GM19468 (cell line): ENCODE measurements at regions not wholly inside any gene's neighbourhood (a gene's known extent, or its start where the extent isn't known, plus 50 kb on each side); places are given as distances from the start of the nearest gene placed in this dataset.
"Not testable (repeated sequence)": the region's sequence is repeated elsewhere in the genome, so short reads cannot be mapped to it uniquely, and the experiment has no call there.

Source experiments
- ATAC-seq: cut with Tn5 transposase; IDR thresholded peaks from one replicate; pipeline ENCODE4 v1.9.1; 2021; ENCODE audit warnings: mild to moderate bottlenecking, moderate library complexity, moderate number of reproducible peaks; ENCODE audit not compliant: unreplicated experiment; ENCODE audit errors: extremely low read depth

DNA sequence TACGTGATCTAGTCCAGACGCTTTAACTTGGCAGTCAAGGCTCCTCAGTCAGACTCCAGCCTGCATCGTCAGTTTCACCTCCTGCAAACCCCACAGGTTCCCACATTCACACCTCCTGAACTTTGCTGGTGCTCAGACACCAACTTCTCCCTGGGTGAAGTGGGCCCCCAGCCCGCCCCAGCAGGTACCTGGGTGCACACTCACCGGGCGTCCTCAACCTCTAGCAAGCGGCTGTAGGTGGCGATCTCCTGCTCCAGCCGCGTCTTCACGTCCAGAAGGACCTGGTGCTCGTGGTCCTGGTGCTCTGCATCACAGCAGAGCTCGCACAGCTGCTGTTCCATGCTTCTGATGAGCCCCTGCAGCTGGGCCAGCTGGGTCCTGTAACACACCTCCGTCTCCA, 122.9 kb downstream of the TNFRSF13B start:
- not testable (repeated sequence) for ATAC-seq

GRCh38 chr17:16845098-16845497, 126.8 kb downstream of the TNFRSF13B start:
- not testable (repeated sequence) for ATAC-seq

DNA sequence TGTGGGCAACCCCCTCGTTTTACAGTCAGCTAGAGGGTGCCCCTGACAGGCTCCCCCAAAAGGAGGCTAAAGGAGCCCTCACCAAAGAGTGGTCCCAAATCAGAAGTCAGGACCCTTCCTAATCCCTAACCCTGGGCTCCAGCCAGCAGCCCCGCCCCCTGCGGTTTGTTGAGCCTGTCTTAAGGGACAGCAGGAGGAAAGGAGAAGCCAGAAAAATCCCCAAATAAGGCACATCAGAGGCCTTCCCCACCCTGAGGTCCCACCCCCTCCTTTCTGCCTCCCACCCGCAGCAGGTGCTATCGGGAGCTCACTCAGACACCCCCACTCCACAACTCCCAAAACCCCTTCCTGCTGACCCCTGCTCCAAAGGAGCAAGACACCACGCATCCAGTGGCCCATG, 127.2 kb downstream of the TNFRSF13B start:
- not testable (repeated sequence) for ATAC-seq

DNA sequence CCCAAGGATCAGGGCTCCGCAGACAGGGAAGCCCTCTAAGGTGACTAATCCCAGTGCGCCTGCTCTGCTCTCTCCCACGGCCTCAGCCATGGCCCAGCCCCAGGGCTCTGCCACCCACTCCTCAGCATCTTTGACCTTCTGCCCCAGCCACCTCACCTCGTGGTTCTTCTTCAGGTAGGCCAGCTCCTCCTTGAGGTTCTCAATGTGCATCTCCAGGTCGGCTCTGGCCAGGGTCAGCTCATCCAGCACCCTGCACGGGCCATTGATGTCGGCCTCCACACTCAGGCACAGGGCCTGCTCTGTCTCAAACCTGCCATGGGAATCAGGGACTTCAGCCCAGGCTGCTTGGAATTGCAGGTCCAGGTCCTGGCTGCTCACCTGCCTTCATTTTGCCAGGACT, 128.4 kb downstream of the TNFRSF13B start:
- ATAC-seq = not testable (repeated sequence)

DNA sequence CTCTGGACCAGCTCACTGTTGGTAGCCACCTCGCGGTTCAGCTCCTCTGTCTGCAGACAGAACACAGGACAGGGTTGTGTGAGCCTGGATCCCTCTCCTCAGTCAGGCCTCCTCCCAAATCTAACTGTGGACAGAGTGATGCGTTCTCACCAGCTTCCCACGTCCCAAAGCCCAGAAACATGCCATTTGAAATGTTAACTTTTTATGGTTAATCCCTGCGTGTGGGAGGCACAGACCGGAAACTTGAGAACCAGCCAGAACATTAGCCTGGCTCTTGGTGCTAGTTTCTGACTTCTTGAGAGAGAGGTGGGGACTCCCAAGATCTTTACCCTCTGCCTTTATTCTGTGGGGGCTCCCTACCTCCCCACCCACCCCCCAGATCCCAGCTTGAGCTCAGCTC, 129.6 kb downstream of the TNFRSF13B start:
- ATAC-seq = not testable (repeated sequence)

- not testable (repeated sequence) for ATAC-seq
These were observed 130.0 kb downstream of the TNFRSF13B start for GRCh38 chr17:16841896-16842295.

DNA sequence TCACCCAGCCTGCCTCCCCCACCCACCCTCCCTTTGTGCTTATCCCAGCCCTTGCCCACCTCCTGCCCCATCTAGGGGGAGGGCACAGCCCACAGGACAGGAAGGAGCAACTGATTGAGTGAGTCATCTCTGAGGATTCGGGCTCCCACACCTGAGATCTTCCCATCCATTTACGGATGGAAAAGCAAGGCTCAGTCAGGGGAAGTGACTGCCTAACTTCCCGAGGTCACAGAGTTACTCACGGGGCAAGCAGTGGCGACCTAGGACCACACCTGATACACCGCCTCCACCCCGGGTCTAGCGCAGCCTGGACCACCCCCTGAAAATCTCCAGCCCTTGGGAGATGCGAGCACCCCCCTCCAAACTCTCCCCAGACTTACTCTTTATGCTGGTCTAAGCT, 131.7 kb downstream of the TNFRSF13B start:
- ATAC-seq = not testable (repeated sequence)

DNA sequence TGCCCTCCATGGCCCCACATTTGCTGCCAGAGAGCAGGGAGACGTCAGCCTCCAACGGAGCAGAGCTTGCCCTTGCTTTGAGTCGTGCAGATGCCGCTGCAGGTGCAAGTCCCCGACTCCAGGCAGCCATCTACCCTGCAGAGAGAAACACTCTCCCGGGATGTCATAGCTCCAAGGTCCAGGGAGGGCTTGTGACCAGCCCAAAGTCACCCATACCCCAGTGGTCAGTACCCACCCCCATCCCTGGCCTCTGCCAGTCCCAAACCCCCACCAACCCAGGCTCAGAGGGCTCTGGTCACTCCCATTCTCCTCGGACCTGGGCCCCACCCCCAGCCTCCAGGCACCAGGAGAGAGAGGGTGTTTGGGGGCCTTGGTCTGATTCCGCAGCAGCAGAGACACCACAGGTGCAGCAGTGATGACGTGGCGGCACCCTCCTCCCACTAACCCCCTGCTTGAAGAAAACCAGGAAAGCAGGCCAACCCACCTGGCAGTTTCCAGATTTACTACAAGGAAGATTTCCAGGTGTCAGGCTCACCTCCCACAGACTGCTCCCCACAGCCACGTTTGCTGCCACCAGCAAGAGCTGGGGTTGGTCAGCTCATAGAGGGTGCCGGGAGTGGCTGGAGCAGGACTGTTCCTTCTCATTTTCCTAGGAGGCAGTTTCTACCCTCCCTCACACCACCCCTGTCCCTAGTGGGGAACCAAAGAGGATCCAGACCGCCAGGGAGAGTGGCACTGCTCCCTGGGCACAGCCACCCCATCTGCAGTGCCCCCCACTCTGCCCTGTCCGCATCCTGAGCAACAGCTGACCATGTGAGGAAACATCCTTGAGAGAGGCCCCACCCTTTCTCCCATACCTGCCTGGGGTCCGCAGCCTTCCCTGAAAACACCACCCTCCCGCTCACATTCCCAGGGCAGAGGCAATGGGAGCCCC, 132.4 kb downstream of the TNFRSF13B start:
- ATAC-seq = not testable (repeated sequence)

GRCh38 chr17:16838795-16839194, 133.1 kb downstream of the TNFRSF13B start:
- ATAC-seq = not testable (repeated sequence)

DNA sequence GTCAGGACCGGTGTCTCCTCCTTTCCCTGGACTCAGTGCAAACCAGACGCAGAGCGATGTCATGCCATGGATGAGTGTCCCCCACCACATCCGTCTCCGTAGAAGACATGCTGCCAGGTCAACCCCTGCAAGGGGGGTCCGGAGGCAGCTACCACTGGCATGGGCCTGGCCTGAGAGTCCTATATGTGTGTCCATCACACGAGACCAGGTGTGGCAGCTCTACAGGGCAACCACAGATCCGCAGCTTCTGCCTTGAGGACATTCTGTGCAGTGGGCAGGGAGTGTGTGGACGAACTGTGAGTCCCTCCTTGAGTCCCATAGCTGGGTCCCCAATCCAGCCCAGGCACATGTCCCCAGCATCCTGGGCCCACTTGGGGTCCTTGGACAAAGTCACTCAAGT, 133.6 kb downstream of the TNFRSF13B start:
- not testable (repeated sequence) for ATAC-seq

DNA sequence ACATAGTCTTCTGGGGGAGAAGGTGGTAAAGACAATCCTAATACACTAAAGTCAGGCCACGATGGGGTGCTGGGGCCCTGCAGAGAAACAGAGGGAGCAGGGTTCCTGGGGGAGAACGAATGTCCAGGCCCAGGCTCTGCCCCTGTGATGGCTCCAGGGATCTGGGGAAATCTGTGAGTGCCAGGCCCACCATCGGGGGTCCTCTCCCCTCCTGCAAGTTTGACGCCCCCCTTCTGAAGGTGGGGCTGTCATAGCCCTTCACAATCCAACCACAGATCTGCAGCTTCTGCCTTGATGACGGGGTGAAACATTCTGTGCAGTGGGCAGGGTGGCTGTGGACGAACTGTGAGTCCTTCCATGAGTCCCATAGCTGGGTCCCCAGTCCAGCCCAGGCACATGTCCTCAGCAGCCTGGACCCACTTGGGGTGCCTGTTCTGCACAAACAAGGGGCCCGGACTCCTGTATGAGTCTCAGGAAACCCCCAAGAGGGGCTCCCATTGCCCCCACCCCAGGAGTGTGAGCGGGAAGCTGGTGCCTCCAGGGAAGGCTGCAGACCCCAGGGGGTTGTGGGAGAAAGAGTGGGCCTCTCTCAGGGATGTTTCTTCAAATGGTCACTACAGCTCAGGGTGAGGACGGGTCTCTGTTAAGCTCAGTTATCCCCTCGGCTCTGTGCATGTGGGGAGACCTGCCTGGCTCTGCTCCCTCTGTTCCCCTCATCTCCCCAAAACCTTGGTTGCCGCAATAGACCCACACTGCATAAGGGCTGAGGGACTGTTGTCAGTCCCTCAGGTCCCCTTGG, 134.3 kb downstream of the TNFRSF13B start:
- ATAC-seq = not testable (repeated sequence)

DNA sequence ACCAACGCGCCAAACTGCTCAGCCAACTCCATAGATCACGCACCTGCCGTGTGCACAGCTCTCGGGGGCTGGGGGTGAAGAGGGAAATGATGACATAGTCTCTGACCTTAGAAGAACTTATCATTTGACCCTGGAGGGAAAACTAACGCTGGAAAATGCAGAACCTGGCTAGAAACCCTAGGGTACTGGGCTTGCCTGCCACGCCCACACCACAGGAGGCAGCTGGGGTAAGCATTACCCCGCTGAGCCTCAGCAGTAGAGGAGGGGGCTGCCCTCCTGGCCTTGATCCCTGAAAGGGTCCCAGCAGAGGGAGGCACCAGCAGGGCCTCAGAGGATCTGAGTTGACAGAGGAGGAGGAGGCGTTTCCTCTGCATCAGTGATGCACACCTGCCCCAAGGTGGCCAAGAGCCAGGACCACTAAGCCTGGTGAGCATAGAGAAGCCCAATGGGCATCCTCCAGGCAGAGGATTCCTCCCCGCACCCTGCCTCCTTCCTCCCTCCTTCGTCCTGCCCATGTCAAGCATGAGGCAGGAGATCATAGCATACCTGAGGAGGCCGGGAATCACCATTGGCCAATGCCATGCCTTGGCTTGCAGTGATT, 135.5 kb downstream of the TNFRSF13B start:
- ATAC-seq = not testable (repeated sequence)

DNA sequence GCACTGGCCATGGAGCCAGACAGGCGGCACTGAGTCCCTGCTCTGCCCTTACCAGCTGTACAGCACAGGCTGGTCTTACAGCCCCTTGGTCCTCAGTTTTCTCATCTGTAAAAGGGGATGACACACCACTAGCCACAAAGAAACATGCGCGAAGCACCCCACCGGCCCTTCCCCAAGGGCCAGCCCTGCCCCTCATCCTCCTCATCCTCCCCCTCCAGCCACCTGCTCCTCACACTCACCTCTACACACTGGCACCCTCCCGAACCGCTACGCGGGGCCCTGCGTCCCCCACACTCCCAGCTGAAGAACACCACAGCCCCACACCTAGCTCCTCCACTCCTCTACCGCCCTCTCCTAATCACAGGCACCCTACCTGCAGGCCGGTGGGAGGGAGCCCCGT, 138.4 kb downstream of the TNFRSF13B start:
- ATAC-seq = not testable (repeated sequence)

DNA sequence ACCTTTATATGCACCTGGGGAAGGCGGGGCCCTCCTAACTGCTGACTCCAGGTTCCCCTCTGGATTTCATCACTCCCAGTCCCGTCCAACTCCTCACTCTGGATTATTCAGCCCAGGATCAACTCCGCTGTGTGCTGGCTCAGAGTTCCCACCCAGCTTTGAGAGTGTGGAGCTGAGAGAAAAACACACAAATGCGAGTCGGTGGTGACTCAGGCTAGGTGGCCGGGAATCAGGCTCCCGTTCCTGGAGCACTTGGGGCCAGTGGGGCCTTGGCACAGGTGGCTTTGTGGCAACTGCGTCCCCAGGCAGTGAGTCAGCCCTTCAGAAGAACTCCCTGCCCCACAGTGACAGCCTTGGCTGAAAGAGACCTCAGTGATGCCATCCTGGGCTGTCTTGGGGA, 139.1 kb downstream of the TNFRSF13B start:
- ATAC-seq = not testable (repeated sequence)

GRCh38 chr17:16832206-16832605, 139.7 kb downstream of the TNFRSF13B start:
- ATAC-seq = not testable (repeated sequence)

DNA sequence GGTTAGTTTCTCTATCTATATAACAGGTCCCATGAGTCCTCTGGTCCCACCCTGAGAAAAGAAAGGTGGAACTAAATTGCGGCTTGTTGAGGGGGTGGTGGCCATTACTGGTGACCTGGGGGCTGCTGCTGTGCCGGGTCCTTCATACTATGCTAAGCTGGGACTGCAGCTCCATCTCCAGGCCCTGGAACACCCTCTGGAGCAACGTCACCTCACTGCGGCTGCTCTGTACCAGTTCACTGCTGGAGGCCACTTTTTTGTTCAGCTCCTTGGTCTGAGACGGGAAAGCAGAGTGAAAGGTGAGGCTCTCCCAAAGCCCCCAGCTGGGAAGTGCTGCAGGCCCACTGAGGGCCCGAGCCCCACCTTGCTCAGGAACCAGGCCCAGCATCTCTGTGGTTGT, 140.7 kb downstream of the CCDC144A start:
- not testable (repeated sequence) for ATAC-seq

GRCh38 chr17:16830219-16830618, 140.2 kb downstream of the CCDC144A start:
- not testable (repeated sequence) for ATAC-seq
